ENCODE measurements at regions not wholly inside any gene's neighbourhood (a gene's known extent, or its start where the extent isn't known, plus 50 kb on each side); places are given as distances from the start of the nearest gene placed in this dataset.

- TF ChIP-seq CTCF (IDR thresholded peaks at IDR 0.05; ENCODE audit: low read depth, low read length) (no peak), MAX (IDR thresholded peaks at IDR 0.05; ENCODE audit: low read depth, low read length) (no peak), POLR2A (IDR thresholded peaks at IDR 0.05; ENCODE audit: extremely low read depth, insufficient read length) (no peak), MYC (IDR thresholded peaks at IDR 0.05; ENCODE audit: low read depth, low read length) (no peak)
Observed at GRCh38 chr13:107330484-107330883, 762.5 kb upstream of the ARGLU1 start.

Data from NB4 (cell line).